ENCODE measurements at regions not wholly inside any gene's neighbourhood (a gene's known extent, or its start where the extent isn't known, plus 50 kb on each side); places are given as distances from the start of the nearest gene placed in this dataset.

- no peak for DNase-seq
- no peaks in the 10 kb centered on the region for H3K9me3 ChIP-seq
- TF ChIP-seq CTCF (IDR thresholded peaks at IDR 0.05; ENCODE audit: low read depth, low read length): no peak
- H3K4me1 ChIP-seq: no peaks in the 10 kb centered on the region
- no peak overlapping the region for H3K4me3 ChIP-seq (ENCODE audit: low read depth, low read length)
- H3K36me3 ChIP-seq: no peaks in the 10 kb centered on the region
- H3K27me3 ChIP-seq: no peaks in the 10 kb centered on the region
Observed at GRCh38 chr14:39957987-39958386, 525.8 kb upstream of the FBXO33 start.

- no peak for TF ChIP-seq CTCF (IDR thresholded peaks at IDR 0.05; ENCODE audit: low read depth, low read length)
- H3K9me3 ChIP-seq: no peaks in the 10 kb centered on the region
- H3K4me1 ChIP-seq: no peaks in the 10 kb centered on the region
- no peak overlapping the region for H3K4me3 ChIP-seq (ENCODE audit: low read depth, low read length)
- H3K36me3 ChIP-seq: no peaks in the 10 kb centered on the region
- no peaks in the 10 kb centered on the region for H3K27me3 ChIP-seq
- DNase-seq: no peak
Observed at GRCh38 chr14:39957290-39957689, 525.1 kb upstream of the FBXO33 start.

- Histone ChIP-seq H3K36me3 (no peaks in the 10 kb centered on the region), H3K27me3 (no peaks in the 10 kb centered on the region), H3K4me3 (ENCODE audit: low read depth, low read length) (no peak overlapping the region), H3K9me3 (no peaks in the 10 kb centered on the region), H3K4me1 (no peaks in the 10 kb centered on the region)
- no peak for TF ChIP-seq CTCF (IDR thresholded peaks at IDR 0.05; ENCODE audit: low read depth, low read length)
- no peak for DNase-seq
Observed at GRCh38 chr14:39956372-39956771, 524.1 kb upstream of the FBXO33 start.

- no peaks in the 10 kb centered on the region for H3K36me3 ChIP-seq
- no peak overlapping the region for H3K4me3 ChIP-seq (ENCODE audit: low read depth, low read length)
- H3K27me3 ChIP-seq: no peaks in the 10 kb centered on the region
- no peaks in the 10 kb centered on the region for H3K9me3 ChIP-seq
- no peaks in the 10 kb centered on the region for H3K4me1 ChIP-seq
- no peak for DNase-seq
- no peak for TF ChIP-seq CTCF (IDR thresholded peaks at IDR 0.05; ENCODE audit: low read depth, low read length)
Observed at GRCh38 chr14:39948235-39948634, 516.0 kb upstream of the FBXO33 start.

GRCh38 chr14:39946807-39947206 lies 514.6 kb upstream of the FBXO33 start:
- H3K9me3 ChIP-seq: no peaks in the 10 kb centered on the region
- no peak overlapping the region for H3K4me3 ChIP-seq (ENCODE audit: low read depth, low read length)
- no peaks in the 10 kb centered on the region for H3K27me3 ChIP-seq
- no peak for DNase-seq
- no peak for TF ChIP-seq CTCF (IDR thresholded peaks at IDR 0.05; ENCODE audit: low read depth, low read length)
- no peaks in the 10 kb centered on the region for H3K4me1 ChIP-seq
- H3K36me3 ChIP-seq: no peaks in the 10 kb centered on the region

- no peaks in the 10 kb centered on the region for H3K9me3 ChIP-seq
- H3K4me3 ChIP-seq (ENCODE audit: low read depth, low read length): no peak overlapping the region
- no peaks in the 10 kb centered on the region for H3K4me1 ChIP-seq
- DNase-seq: no peak
- no peaks in the 10 kb centered on the region for H3K27me3 ChIP-seq
- H3K36me3 ChIP-seq: no peaks in the 10 kb centered on the region
- no peak for TF ChIP-seq CTCF (IDR thresholded peaks at IDR 0.05; ENCODE audit: low read depth, low read length)
Observed at GRCh38 chr14:39939023-39939422, 506.8 kb upstream of the FBXO33 start.

Measured in BE2C (cell line).